A549 (cell line): ENCODE measurements at regions not wholly inside any gene's neighbourhood (a gene's known extent, or its start where the extent isn't known, plus 50 kb on each side); places are given as distances from the start of the nearest gene placed in this dataset.
"Not testable (repeated sequence)": the region's sequence is repeated elsewhere in the genome, so short reads cannot be mapped to it uniquely, and the experiment has no call there.

ENCODE experiments used
- CHD2 ChIP-seq: fragments of 150-350 bp; IDR thresholded peaks from 2 replicates; pipeline ENCODE4 v1.6.1; 2014; ENCODE audit warnings: low read length; ENCODE audit not compliant: partially characterized antibody
- EP300 ChIP-seq, 2 experiments: fragments of >200 bp; sonication (Bioruptor Twin); formaldehyde crosslinking; IDR thresholded peaks; 2 replicates in 1 of 2; 3 replicates in 1 of 2; pipeline ENCODE4 v1.6.1; 2016 to 2017
- KDM5A ChIP-seq: fragments of 200-600 bp; sonication (generic); IDR thresholded peaks from 2 replicates; pipeline ENCODE4 v1.6.1; 2016; ENCODE audit warnings: antibody characterized with exemption, mild to moderate bottlenecking
- NR3C1 ChIP-seq: fragments of >200 bp; sonication (Bioruptor Twin); formaldehyde crosslinking; IDR thresholded peaks from 3 replicates; pipeline ENCODE4 v1.6.1; 2017
- POLR2A ChIP-seq: IDR thresholded peaks from 2 replicates; pipeline ENCODE4 v1.6.1; 2012; ENCODE audit warnings: mild to moderate bottlenecking, low read length
- POLR2AphosphoS2 ChIP-seq: conservative IDR thresholded peaks from 2 replicates; pipeline ENCODE4 v1.6.1; 2012; ENCODE audit warnings: low read length, improper control_type of control experiment, inconsistent platforms
- RARB ChIP-seq: fragments of 250-450 bp; sonication (Bioruptor Pico); IDR thresholded peaks from 2 replicates; pipeline ENCODE4 v1.8.0; 2021; ENCODE audit warnings: mild to moderate bottlenecking, moderate library complexity
- RCOR1 ChIP-seq: fragments of 150-350 bp; IDR thresholded peaks from 2 replicates; pipeline ENCODE4 v1.6.1; 2014; ENCODE audit warnings: antibody characterized with exemption, low read length, low read depth
- RNF2 ChIP-seq: fragments of 200-600 bp; sonication (generic); IDR thresholded peaks from 2 replicates; pipeline ENCODE4 v1.6.1; 2016; ENCODE audit warnings: low read depth, mild to moderate bottlenecking, antibody characterized with exemption, moderate library complexity, borderline replicate concordance
- TP53 ChIP-seq: fragments of 250-450 bp; sonication (Bioruptor Pico); IDR thresholded peaks from 2 replicates; pipeline ENCODE4 v1.5.0; 2021; ENCODE audit warnings: mild to moderate bottlenecking, moderate library complexity
- TF ChIP-seq, protein P1 (sequence below): fragments of >200 bp; sonication (Bioruptor Twin); formaldehyde crosslinking; IDR thresholded peaks from 3 replicates; pipeline ENCODE4 v1.5.1; 2016
- TF ChIP-seq, protein P2 (sequence below): fragments of 200-600 bp; sonication (generic); IDR thresholded peaks from 2 replicates; pipeline ENCODE4 v1.6.1; 2016; ENCODE audit warnings: antibody characterized with exemption, mild to moderate bottlenecking, moderate library complexity
- TF ChIP-seq, protein P3 (sequence below): IDR thresholded peaks from 2 replicates; pipeline ENCODE4 v1.6.1; 2012

DNA sequence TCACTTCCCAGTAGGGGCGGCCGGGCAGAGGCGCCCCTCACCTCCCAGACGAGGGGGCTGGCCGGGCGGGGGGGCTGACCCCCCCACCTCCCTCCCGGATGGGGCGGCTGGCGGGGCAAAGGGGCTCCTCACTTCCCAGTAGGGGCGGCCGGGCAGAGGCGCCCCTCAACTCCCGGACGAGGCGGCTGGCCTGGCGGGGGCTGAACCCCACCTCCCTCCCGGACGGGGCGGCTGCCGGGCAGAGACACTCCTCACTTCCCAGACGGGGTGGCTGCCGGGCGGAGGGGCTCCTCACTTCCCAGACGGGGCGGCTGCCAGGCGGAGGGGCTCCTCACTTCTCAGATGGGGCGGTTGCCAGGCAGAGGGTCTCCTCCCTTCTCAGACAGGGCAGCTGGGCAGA, 75.6 kb downstream of the APOBEC1 start:
- TF ChIP-seq, protein P1, sequence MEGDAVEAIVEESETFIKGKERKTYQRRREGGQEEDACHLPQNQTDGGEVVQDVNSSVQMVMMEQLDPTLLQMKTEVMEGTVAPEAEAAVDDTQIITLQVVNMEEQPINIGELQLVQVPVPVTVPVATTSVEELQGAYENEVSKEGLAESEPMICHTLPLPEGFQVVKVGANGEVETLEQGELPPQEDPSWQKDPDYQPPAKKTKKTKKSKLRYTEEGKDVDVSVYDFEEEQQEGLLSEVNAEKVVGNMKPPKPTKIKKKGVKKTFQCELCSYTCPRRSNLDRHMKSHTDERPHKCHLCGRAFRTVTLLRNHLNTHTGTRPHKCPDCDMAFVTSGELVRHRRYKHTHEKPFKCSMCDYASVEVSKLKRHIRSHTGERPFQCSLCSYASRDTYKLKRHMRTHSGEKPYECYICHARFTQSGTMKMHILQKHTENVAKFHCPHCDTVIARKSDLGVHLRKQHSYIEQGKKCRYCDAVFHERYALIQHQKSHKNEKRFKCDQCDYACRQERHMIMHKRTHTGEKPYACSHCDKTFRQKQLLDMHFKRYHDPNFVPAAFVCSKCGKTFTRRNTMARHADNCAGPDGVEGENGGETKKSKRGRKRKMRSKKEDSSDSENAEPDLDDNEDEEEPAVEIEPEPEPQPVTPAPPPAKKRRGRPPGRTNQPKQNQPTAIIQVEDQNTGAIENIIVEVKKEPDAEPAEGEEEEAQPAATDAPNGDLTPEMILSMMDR = not testable (repeated sequence)
- not testable (repeated sequence) for TF ChIP-seq CHD2; POLR2AphosphoS2; TP53 (CRISPR knock-in tag); NR3C1; EP300 (IDR thresholded peaks at IDR 0.05); POLR2A; KDM5A; RCOR1; RARB (CRISPR knock-in tag); RNF2
- TF ChIP-seq, protein P2, sequence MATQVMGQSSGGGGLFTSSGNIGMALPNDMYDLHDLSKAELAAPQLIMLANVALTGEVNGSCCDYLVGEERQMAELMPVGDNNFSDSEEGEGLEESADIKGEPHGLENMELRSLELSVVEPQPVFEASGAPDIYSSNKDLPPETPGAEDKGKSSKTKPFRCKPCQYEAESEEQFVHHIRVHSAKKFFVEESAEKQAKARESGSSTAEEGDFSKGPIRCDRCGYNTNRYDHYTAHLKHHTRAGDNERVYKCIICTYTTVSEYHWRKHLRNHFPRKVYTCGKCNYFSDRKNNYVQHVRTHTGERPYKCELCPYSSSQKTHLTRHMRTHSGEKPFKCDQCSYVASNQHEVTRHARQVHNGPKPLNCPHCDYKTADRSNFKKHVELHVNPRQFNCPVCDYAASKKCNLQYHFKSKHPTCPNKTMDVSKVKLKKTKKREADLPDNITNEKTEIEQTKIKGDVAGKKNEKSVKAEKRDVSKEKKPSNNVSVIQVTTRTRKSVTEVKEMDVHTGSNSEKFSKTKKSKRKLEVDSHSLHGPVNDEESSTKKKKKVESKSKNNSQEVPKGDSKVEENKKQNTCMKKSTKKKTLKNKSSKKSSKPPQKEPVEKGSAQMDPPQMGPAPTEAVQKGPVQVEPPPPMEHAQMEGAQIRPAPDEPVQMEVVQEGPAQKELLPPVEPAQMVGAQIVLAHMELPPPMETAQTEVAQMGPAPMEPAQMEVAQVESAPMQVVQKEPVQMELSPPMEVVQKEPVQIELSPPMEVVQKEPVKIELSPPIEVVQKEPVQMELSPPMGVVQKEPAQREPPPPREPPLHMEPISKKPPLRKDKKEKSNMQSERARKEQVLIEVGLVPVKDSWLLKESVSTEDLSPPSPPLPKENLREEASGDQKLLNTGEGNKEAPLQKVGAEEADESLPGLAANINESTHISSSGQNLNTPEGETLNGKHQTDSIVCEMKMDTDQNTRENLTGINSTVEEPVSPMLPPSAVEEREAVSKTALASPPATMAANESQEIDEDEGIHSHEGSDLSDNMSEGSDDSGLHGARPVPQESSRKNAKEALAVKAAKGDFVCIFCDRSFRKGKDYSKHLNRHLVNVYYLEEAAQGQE = not testable (repeated sequence)
- TF ChIP-seq, protein P3, sequence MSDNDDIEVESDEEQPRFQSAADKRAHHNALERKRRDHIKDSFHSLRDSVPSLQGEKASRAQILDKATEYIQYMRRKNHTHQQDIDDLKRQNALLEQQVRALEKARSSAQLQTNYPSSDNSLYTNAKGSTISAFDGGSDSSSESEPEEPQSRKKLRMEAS = not testable (repeated sequence)
